ENCODE measurements at regions not wholly inside any gene's neighbourhood (a gene's known extent, or its start where the extent isn't known, plus 50 kb on each side); places are given as distances from the start of the nearest gene placed in this dataset.

DNA sequence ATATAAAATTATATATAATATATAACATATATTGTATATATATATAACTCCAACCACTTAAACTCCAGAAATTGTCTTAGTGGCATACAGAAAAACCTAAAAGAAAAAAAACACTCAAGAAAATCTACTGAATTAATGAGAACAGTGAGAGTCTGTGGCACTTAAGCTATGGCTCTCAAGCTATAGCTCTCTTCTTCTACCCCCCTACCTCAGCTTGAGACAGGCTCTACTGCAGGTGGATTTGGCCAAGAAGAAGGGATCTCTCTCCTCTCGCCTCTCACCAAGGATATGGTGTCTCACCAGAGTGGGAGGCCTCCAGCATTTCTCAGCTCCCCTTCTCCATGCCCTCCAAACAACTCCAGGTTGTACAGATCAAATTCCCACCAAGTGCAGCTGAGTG is 64.5 kb upstream of the DAB2 start:
- TF ChIP-seq, protein P1, sequence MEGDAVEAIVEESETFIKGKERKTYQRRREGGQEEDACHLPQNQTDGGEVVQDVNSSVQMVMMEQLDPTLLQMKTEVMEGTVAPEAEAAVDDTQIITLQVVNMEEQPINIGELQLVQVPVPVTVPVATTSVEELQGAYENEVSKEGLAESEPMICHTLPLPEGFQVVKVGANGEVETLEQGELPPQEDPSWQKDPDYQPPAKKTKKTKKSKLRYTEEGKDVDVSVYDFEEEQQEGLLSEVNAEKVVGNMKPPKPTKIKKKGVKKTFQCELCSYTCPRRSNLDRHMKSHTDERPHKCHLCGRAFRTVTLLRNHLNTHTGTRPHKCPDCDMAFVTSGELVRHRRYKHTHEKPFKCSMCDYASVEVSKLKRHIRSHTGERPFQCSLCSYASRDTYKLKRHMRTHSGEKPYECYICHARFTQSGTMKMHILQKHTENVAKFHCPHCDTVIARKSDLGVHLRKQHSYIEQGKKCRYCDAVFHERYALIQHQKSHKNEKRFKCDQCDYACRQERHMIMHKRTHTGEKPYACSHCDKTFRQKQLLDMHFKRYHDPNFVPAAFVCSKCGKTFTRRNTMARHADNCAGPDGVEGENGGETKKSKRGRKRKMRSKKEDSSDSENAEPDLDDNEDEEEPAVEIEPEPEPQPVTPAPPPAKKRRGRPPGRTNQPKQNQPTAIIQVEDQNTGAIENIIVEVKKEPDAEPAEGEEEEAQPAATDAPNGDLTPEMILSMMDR (IDR thresholded peaks at IDR 0.05): no peak
- no peak for TF ChIP-seq POLR2A (IDR thresholded peaks at IDR 0.05)
- no peak for TF ChIP-seq POLR2AphosphoS5 (IDR thresholded peaks at IDR 0.05)
- no peak for TF ChIP-seq EP300 (IDR thresholded peaks at IDR 0.05)
